ENCODE measurements at regions not wholly inside any gene's neighbourhood (a gene's known extent, or its start where the extent isn't known, plus 50 kb on each side); places are given as distances from the start of the nearest gene placed in this dataset.
"Not testable (repeated sequence)": the region's sequence is repeated elsewhere in the genome, so short reads cannot be mapped to it uniquely, and the experiment has no call there.

- DNase-seq, result no peak
Observed at GRCh38 chr22:47423861-47424820, 661.7 kb downstream of the TBC1D22A start.

GRCh38 chr22:47423266-47423665 lies 660.8 kb downstream of the TBC1D22A start:
- DNase-seq, result no peak

- no peak for DNase-seq
Observed at GRCh38 chr22:47422736-47423135, 660.3 kb downstream of the TBC1D22A start.

- no peak for DNase-seq
Observed at GRCh38 chr22:47421846-47422245, 659.4 kb downstream of the TBC1D22A start.

- no peak for DNase-seq
Observed at GRCh38 chr22:47420211-47420610, 657.8 kb downstream of the TBC1D22A start.

- no peak for DNase-seq
Observed at GRCh38 chr22:47419239-47419638, 656.8 kb downstream of the TBC1D22A start.

GRCh38 chr22:47417699-47418098 lies 655.2 kb downstream of the TBC1D22A start:
- no peak for DNase-seq

- DNase-seq, result no peak
Observed at GRCh38 chr22:47411006-47411405, 648.6 kb downstream of the TBC1D22A start.

GRCh38 chr22:47409539-47410275 lies 647.3 kb downstream of the TBC1D22A start:
- DNase-seq, result no peak

GRCh38 chr22:47408409-47408808 lies 646.0 kb downstream of the TBC1D22A start:
- DNase-seq, result no peak

- no peak for DNase-seq
Observed at GRCh38 chr22:47407461-47408025, 645.1 kb downstream of the TBC1D22A start.

GRCh38 chr22:47406896-47407295 lies 644.4 kb downstream of the TBC1D22A start:
- no peak for DNase-seq

GRCh38 chr22:47406180-47406834 lies 643.9 kb downstream of the TBC1D22A start:
- no peak for DNase-seq

GRCh38 chr22:47405222-47405621 lies 642.8 kb downstream of the TBC1D22A start:
- DNase-seq, result not testable (repeated sequence)

GRCh38 chr22:47402876-47403525 lies 640.6 kb downstream of the TBC1D22A start:
- DNase-seq, result no peak

GRCh38 chr22:47401976-47402770 lies 639.7 kb downstream of the TBC1D22A start:
- no peak for DNase-seq

- DNase-seq, result no peak
Observed at GRCh38 chr22:47401592-47401898, 639.1 kb downstream of the TBC1D22A start.

GRCh38 chr22:47400701-47401591 lies 638.5 kb downstream of the TBC1D22A start:
- DNase-seq, result no peak

GRCh38 chr22:47400131-47400530 lies 637.7 kb downstream of the TBC1D22A start:
- DNase-seq, result not testable (repeated sequence)

- DNase-seq, result no peak
Observed at GRCh38 chr22:47398921-47399790, 636.7 kb downstream of the TBC1D22A start.

All from NCI-H2107 (cell line).